ENCODE measurements at regions not wholly inside any gene's neighbourhood (a gene's known extent, or its start where the extent isn't known, plus 50 kb on each side); places are given as distances from the start of the nearest gene placed in this dataset.

DNA sequence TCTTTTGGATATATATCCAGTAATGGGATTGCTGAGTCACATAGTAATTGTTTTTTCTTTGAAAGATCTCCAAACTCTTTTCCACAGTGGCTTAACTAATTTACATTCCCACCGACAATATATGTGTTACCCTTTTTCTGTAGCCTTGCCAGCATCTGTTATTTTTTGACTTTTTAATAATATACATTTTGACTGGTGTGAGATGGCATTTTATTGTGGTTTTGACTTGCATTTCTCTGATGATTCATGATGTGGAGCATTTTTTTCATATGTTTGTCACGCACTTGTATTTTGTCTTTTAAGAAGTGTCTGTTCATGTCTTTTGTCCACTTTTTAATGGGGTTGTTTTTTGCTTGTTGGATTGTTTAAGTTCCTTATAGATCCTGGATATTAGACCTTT lies 58.9 kb upstream of the OPRM1 start:
- TF ChIP-seq, protein P1, sequence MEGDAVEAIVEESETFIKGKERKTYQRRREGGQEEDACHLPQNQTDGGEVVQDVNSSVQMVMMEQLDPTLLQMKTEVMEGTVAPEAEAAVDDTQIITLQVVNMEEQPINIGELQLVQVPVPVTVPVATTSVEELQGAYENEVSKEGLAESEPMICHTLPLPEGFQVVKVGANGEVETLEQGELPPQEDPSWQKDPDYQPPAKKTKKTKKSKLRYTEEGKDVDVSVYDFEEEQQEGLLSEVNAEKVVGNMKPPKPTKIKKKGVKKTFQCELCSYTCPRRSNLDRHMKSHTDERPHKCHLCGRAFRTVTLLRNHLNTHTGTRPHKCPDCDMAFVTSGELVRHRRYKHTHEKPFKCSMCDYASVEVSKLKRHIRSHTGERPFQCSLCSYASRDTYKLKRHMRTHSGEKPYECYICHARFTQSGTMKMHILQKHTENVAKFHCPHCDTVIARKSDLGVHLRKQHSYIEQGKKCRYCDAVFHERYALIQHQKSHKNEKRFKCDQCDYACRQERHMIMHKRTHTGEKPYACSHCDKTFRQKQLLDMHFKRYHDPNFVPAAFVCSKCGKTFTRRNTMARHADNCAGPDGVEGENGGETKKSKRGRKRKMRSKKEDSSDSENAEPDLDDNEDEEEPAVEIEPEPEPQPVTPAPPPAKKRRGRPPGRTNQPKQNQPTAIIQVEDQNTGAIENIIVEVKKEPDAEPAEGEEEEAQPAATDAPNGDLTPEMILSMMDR (IDR thresholded peaks at IDR 0.05; ENCODE audit: low read depth, low read length, missing input control) = no peak
- TF ChIP-seq, protein P2, sequence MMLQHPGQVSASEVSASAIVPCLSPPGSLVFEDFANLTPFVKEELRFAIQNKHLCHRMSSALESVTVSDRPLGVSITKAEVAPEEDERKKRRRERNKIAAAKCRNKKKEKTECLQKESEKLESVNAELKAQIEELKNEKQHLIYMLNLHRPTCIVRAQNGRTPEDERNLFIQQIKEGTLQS (IDR thresholded peaks at IDR 0.05) = no peak
- TF ChIP-seq SP1 (IDR thresholded peaks at IDR 0.05) = no peak
- TF ChIP-seq FOXA1 (IDR thresholded peaks at IDR 0.05) = no peak
- TF ChIP-seq GABPA (IDR thresholded peaks at IDR 0.05 in 1 of 2, conservative IDR thresholded peaks at IDR 0.05 in 1 of 2) = no peak
- no peak for TF ChIP-seq YY1 (IDR thresholded peaks at IDR 0.05)
- TF ChIP-seq TAF1 (conservative IDR thresholded peaks at IDR 0.05) = no peak
- TF ChIP-seq, protein P3, sequence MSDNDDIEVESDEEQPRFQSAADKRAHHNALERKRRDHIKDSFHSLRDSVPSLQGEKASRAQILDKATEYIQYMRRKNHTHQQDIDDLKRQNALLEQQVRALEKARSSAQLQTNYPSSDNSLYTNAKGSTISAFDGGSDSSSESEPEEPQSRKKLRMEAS (IDR thresholded peaks at IDR 0.05) = no peak
- TF ChIP-seq, protein P4, sequence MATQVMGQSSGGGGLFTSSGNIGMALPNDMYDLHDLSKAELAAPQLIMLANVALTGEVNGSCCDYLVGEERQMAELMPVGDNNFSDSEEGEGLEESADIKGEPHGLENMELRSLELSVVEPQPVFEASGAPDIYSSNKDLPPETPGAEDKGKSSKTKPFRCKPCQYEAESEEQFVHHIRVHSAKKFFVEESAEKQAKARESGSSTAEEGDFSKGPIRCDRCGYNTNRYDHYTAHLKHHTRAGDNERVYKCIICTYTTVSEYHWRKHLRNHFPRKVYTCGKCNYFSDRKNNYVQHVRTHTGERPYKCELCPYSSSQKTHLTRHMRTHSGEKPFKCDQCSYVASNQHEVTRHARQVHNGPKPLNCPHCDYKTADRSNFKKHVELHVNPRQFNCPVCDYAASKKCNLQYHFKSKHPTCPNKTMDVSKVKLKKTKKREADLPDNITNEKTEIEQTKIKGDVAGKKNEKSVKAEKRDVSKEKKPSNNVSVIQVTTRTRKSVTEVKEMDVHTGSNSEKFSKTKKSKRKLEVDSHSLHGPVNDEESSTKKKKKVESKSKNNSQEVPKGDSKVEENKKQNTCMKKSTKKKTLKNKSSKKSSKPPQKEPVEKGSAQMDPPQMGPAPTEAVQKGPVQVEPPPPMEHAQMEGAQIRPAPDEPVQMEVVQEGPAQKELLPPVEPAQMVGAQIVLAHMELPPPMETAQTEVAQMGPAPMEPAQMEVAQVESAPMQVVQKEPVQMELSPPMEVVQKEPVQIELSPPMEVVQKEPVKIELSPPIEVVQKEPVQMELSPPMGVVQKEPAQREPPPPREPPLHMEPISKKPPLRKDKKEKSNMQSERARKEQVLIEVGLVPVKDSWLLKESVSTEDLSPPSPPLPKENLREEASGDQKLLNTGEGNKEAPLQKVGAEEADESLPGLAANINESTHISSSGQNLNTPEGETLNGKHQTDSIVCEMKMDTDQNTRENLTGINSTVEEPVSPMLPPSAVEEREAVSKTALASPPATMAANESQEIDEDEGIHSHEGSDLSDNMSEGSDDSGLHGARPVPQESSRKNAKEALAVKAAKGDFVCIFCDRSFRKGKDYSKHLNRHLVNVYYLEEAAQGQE (IDR thresholded peaks at IDR 0.05) = no peak
- no peak for TF ChIP-seq RXRA (IDR thresholded peaks at IDR 0.05)
- no peak for TF ChIP-seq HNF4A (conservative IDR thresholded peaks at IDR 0.05)
- TF ChIP-seq EGR1 (IDR thresholded peaks at IDR 0.05; ENCODE audit: low read depth in 2 of 2) = no peak
- TF ChIP-seq RAD21 (IDR thresholded peaks at IDR 0.05) = no peak
